ENCODE measurements at regions not wholly inside any gene's neighbourhood (a gene's known extent, or its start where the extent isn't known, plus 50 kb on each side); places are given as distances from the start of the nearest gene placed in this dataset.

- TF ChIP-seq CTCF (IDR thresholded peaks at IDR 0.05), result no peak
- TF ChIP-seq EZH2 (IDR thresholded peaks at IDR 0.05; ENCODE audit: borderline replicate concordance, insufficient read depth, low read depth, low read length, poor library complexity, severe bottlenecking), result no peak
Observed at GRCh38 chr18:54003195-54003594, 221.3 kb downstream of the MBD2 start.

Data from B cell (primary cell).